Stimulated activated naive CD8-positive, alpha-beta T cell treated with anti-CD3 and anti-CD28 coated beads, Interleukin-15, amount 100 ng/mL, for 72 hours (primary cell): ENCODE measurements at regions not wholly inside any gene's neighbourhood (a gene's known extent, or its start where the extent isn't known, plus 50 kb on each side); places are given as distances from the start of the nearest gene placed in this dataset.
"Not testable (repeated sequence)": the region's sequence is repeated elsewhere in the genome, so short reads cannot be mapped to it uniquely, and the experiment has no call there.

Source experiments
- ATAC-seq: fragments of 150-1000 bp; cut with Tn5 transposase; 2 replicates; pipeline ENCODE4 v1.10.0; 2021; ENCODE audit warnings: mild to moderate bottlenecking, moderate library complexity
- DNase-seq, 2 donors: peaks; one replicate each; pipeline ENCODE4 v3.0.0; 2021 to 2022
- H3K27ac Mint-ChIP-seq, 2 donors: one replicate each; pipeline ENCODE4 v1.8.0; 2022; ENCODE audit warnings: mild to moderate bottlenecking in 2 of 2, mixed read lengths in 2 of 2, moderate library complexity in 2 of 2
- H3K27me3 Mint-ChIP-seq: one replicate; pipeline ENCODE4 v1.8.0; 2022; ENCODE audit warnings: mixed read lengths
- H3K4me1 Mint-ChIP-seq: one replicate; pipeline ENCODE4 v1.8.0; 2022; ENCODE audit warnings: mild to moderate bottlenecking, mixed read lengths
- H3K4me3 Mint-ChIP-seq, 2 donors: one replicate each; pipeline ENCODE4 v1.8.0; 2022; ENCODE audit warnings: mild to moderate bottlenecking in 2 of 2, mixed read lengths in 2 of 2, moderate library complexity in 1 of 2
- H3K9me3 Mint-ChIP-seq, 2 donors: one replicate each; pipeline ENCODE4 v1.8.0; 2022; ENCODE audit warnings: mixed read lengths in 2 of 2

GRCh38 chr7:106372595-106373318 lies 88.0 kb upstream of the NAMPT start:
- no peak overlapping the region for H3K4me3 Mint-ChIP-seq
- ATAC-seq: no peak
- H3K4me1 Mint-ChIP-seq: peaks cover 18% of the 10 kb centered on the region
- peaks cover 5% of the 10 kb centered on the region for H3K27me3 Mint-ChIP-seq
- peaks cover 0 to under 1% of the 10 kb centered on the region in 2 donors for H3K9me3 Mint-ChIP-seq
- no peak overlapping the region for H3K27ac Mint-ChIP-seq
- no peak for DNase-seq

- DNase-seq (no peak), ATAC-seq (no peak)
- Mint-ChIP-seq H3K27ac (no peak overlapping the region), H3K4me3 (no peak overlapping the region), H3K4me1 (peaks cover 20% of the 10 kb centered on the region), H3K27me3 (peaks cover 5% of the 10 kb centered on the region), H3K9me3 (peaks cover 0 to 7% of the 10 kb centered on the region in 2 donors)
Measured at GRCh38 chr7:106372126-106372525, 87.3 kb upstream of the NAMPT start.

DNA sequence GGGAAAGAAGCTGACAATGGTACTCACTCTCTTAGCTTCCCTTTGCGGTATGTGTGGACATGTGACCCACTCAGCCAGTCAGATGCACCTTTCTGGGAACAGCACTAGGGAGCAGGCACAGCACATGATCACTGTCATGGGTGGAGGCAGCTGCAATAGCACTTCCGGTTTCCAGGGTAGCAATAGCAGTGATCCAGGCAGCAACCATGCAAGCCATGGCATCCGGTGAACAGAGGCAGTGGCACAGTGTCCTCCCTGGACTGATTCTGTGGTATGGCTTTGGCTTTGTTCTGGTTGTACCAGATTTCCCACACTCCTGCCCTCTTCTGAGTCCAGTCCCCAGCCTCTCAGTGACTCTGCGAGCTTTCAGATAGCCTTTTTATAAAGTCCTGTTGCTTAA lies 86.8 kb upstream of the NAMPT start:
- peaks cover 5% of the 10 kb centered on the region for H3K27me3 Mint-ChIP-seq
- H3K27ac Mint-ChIP-seq: no peak overlapping the region
- H3K4me1 Mint-ChIP-seq: peaks cover 24% of the 10 kb centered on the region
- ATAC-seq (no peak), DNase-seq (no peak)
- H3K4me3 Mint-ChIP-seq: no peak overlapping the region
- peaks cover 0 to 7% of the 10 kb centered on the region in 2 donors for H3K9me3 Mint-ChIP-seq

DNA sequence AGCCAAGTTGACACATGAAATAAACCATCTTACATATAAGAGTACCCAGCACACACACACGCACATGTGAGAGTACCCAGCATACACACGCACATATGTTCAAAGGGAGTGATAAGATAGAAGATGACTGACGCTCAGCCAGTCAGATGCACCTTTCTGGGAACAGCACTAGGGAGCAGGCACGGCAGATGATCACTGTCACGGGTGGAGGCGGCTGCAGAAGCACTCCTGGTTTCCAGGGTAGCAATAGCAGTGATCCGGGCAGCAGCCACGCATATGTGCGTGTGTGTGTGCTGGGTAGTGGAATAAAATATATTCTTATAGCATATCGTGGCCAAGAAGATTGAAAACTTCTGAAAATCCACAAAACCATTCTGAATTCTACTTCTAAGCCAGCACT lies 85.8 kb upstream of the NAMPT start:
- H3K27me3 Mint-ChIP-seq: peaks cover 5% of the 10 kb centered on the region
- DNase-seq: no peak
- H3K4me1 Mint-ChIP-seq: peaks cover 32% of the 10 kb centered on the region
- H3K27ac Mint-ChIP-seq: no peak overlapping the region
- ATAC-seq: no peak
- H3K9me3 Mint-ChIP-seq: peaks cover 5 to 7% of the 10 kb centered on the region in 2 donors
- no peak overlapping the region for H3K4me3 Mint-ChIP-seq

GRCh38 chr7:106369816-106370215 lies 85.0 kb upstream of the NAMPT start:
- Mint-ChIP-seq H3K9me3 (peaks cover 5 to 7% of the 10 kb centered on the region in 2 donors), H3K27me3 (peaks cover 5% of the 10 kb centered on the region), H3K4me3 (no peak overlapping the region), H3K4me1 (peaks cover 38% of the 10 kb centered on the region), H3K27ac (no peak overlapping the region)
- ATAC-seq (no peak), DNase-seq (no peak)

DNA sequence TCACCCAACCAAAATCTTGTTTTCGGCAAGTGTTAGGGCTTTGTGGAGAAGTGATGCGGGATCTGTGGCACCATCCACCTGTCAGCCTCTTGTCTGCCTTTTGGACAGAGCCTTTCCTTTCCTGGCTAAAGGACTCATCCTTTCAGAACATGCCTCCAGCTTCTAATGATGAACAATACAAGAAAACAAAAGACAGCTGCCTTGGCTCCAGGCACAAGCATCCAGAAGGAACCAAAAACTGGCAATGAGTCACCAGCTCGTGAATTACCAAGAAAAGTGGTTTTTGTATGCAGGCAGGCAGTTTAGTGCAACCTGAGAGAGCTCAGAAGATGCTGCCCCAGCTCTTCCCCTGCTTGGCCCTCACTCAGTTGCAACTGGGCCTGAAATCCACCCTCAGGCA lies 84.6 kb upstream of the NAMPT start:
- peaks cover 38% of the 10 kb centered on the region for H3K4me1 Mint-ChIP-seq
- no peak overlapping the region for H3K27ac Mint-ChIP-seq
- DNase-seq: no peak
- peaks cover 5 to 7% of the 10 kb centered on the region in 2 donors for H3K9me3 Mint-ChIP-seq
- H3K4me3 Mint-ChIP-seq: no peak overlapping the region
- ATAC-seq: peak; percentile 39
- H3K27me3 Mint-ChIP-seq: peaks cover 4% of the 10 kb centered on the region

- ATAC-seq (peak; percentile 70), DNase-seq (no peak)
- Mint-ChIP-seq H3K4me1 (peaks cover 38% of the 10 kb centered on the region), H3K27me3 (peaks cover 16% of the 10 kb centered on the region), H3K4me3 (no peak overlapping the region), H3K27ac (peak overlapping the region; percentile 55 to 77), H3K9me3 (peaks cover 5 to 7% of the 10 kb centered on the region in 2 donors)
Measured at GRCh38 chr7:106367664-106368063, 82.9 kb upstream of the NAMPT start.

DNA sequence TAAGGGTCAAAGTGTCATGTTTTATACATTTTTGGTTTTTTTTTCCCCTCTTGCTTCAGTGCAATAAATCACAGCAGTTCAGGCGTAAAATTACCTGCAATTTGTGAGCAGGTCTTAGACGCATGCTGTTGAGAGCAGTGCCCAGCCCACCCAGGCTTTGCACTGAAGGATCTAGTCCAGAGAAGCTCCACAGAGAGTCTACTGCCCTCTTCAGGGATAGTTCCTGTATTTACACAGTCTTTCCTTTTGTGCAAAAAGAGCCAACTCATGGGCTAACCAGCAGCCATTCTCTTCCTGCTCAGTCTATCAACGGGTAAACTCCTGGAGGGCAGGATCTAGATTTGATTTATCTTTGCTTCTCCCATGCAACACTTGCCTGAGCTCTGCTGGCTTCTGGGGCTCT lies 82.2 kb upstream of the NAMPT start:
- no peak overlapping the region for H3K4me3 Mint-ChIP-seq
- H3K4me1 Mint-ChIP-seq: peaks cover 38% of the 10 kb centered on the region
- DNase-seq (no peak), ATAC-seq (peak; percentile 61)
- peaks cover 23% of the 10 kb centered on the region for H3K27me3 Mint-ChIP-seq
- H3K27ac Mint-ChIP-seq: no peak overlapping the region
- H3K9me3 Mint-ChIP-seq: peaks cover 5 to 7% of the 10 kb centered on the region in 2 donors

DNA sequence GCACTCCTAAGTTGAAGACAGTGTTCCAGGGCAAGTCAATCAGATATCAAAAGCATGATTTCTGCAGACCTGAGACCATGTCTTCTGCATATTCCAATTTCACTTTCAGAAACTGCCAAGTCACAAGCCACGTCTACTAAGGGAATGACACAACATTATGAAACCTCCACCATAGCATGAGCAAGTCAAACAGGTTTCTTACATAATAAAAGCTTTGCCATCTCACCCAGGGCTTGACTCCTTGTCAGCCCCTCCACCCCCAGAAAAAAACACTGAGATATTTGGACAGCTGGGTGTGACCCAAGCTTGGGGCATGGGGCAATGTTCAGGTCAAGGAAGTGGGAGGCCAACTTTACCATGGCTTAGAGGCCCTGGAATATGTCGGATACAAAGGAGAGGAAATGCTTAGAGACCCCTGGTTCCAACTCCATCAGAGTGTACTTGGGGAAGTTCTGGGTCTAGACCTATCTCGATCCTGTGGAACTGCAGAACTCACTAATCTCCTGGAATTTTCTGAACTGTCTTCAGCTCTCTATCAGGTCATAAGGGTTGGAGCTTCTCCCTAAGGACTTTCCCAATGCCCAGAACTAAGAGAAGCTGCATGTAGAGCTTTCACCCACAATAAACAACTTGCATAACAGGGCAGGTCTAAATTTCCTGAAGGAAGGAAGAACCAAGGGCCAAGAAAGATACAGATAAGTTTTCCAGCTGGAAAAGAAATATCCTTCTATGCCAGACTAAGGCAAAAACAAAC lies 80.6 kb upstream of the NAMPT start:
- H3K27ac Mint-ChIP-seq: no peak overlapping the region
- H3K4me1 Mint-ChIP-seq: peaks cover 38% of the 10 kb centered on the region
- H3K9me3 Mint-ChIP-seq: peaks cover 13 to 21% of the 10 kb centered on the region in 2 donors
- no peak for DNase-seq
- no peak overlapping the region for H3K4me3 Mint-ChIP-seq
- peak; percentile 77 for ATAC-seq
- H3K27me3 Mint-ChIP-seq: peaks cover 39% of the 10 kb centered on the region

DNA sequence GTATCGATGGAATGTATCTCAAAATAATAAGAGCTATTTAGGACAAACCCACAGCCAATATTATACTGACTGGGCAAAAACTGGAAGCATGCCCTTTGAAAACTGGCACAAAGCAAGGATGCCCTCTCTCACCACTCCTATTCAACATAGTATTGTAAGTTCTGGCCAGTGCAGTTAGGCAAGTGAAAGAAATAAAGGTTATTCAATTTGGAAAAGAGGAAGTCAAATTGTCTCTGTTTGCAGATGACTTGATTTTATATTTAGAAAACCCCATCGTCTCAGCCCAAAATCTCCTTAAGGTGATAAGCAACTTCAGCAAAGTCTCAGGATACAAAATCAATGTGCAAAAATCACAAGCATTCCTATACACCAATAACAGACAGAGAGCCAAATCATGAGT lies 77.7 kb upstream of the NAMPT start:
- not testable (repeated sequence) for ATAC-seq, H3K27ac Mint-ChIP-seq, H3K4me3 Mint-ChIP-seq, DNase-seq
- Mint-ChIP-seq H3K27me3 (peaks cover 61% of the 10 kb centered on the region), H3K9me3 (peaks cover 25 to 30% of the 10 kb centered on the region in 2 donors), H3K4me1 (peaks cover 31% of the 10 kb centered on the region)

GRCh38 chr7:106358103-106358663 lies 73.4 kb upstream of the NAMPT start:
- ATAC-seq (no peak), DNase-seq (no peak)
- Mint-ChIP-seq H3K4me3 (no peak overlapping the region), H3K4me1 (peaks cover 16% of the 10 kb centered on the region), H3K27me3 (peaks cover 89% of the 10 kb centered on the region), H3K27ac (no peak overlapping the region), H3K9me3 (peaks cover 20 to 25% of the 10 kb centered on the region in 2 donors)

- Mint-ChIP-seq H3K4me1 (peaks cover 16% of the 10 kb centered on the region), H3K9me3 (peaks cover 20 to 25% of the 10 kb centered on the region in 2 donors), H3K27me3 (peaks cover 83% of the 10 kb centered on the region), H3K27ac (no peak overlapping the region), H3K4me3 (no peak overlapping the region)
- ATAC-seq: no peak
- DNase-seq: no peak
Measured at GRCh38 chr7:106357675-106358074, 72.9 kb upstream of the NAMPT start.

DNA sequence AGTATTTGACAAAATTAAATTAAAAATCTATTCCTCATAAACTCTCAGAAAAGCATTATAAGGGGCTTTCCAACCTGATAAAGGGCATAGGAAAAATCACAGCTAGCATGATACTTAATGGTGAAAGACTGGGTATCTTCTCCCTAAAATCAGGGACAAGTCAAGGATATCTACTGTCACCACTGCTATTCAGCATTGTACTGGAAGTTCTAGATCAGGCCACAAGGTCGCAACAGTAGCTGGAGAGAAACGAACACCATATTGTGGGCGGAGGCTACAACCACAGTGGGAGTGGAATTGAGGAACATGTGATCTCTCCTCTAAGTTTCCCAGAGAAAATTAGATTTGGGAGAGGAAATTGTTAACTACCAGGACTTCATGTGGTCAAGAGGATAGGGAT lies 70.0 kb upstream of the NAMPT start:
- Mint-ChIP-seq H3K9me3 (peaks cover 5 to 17% of the 10 kb centered on the region in 2 donors), H3K4me1 (peaks cover 16% of the 10 kb centered on the region)

GRCh38 chr7:106353944-106354343 lies 69.2 kb upstream of the NAMPT start:
- no peak for ATAC-seq
- no peak overlapping the region for H3K27ac Mint-ChIP-seq
- H3K4me1 Mint-ChIP-seq: peaks cover 16% of the 10 kb centered on the region
- H3K9me3 Mint-ChIP-seq: peaks cover 8 to 17% of the 10 kb centered on the region in 2 donors
- no peak for DNase-seq
- peaks cover 55% of the 10 kb centered on the region for H3K27me3 Mint-ChIP-seq
- no peak overlapping the region for H3K4me3 Mint-ChIP-seq

More for the DNA sequence above, 70.0 kb upstream of the NAMPT start:
- Mint-ChIP-seq H3K27ac (no peak overlapping the region), H3K4me3 (no peak overlapping the region), H3K27me3 (peaks cover 55% of the 10 kb centered on the region)
- ATAC-seq (no peak), DNase-seq (no peak)

DNA sequence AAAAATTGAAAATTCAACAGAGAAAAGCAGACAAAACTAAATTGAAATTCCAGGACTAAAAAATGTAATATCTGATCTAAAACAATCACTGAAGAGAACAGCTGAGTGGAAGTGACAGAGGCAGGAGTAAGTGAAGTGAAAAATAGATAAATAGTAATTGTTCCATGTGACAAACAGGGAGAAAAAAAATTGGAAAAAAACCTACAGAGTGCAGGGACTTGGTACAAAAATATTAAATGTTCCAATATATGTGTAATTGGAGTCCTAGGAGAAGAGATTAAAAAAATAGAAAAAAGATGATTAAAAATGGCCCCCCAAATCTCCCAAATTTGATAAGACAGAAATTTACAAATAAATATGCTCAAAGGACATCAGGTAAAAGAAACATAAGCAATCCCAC lies 63.4 kb upstream of the NAMPT start:
- Mint-ChIP-seq H3K27ac (no peak overlapping the region), H3K4me3 (no peak overlapping the region), H3K27me3 (peaks cover 9% of the 10 kb centered on the region), H3K9me3 (peaks cover 36 to 44% of the 10 kb centered on the region in 2 donors), H3K4me1 (peaks cover 48% of the 10 kb centered on the region)
- DNase-seq (no peak), ATAC-seq (no peak)
